ENCODE measurements at regions not wholly inside any gene's neighbourhood (a gene's known extent, or its start where the extent isn't known, plus 50 kb on each side); places are given as distances from the start of the nearest gene placed in this dataset.

GRCh38 chr4:23999714-24000469 is 110.0 kb upstream of the PPARGC1A start:
- intact Hi-C loops (cut with micrococcal nuclease) (no loop called here), dilution Hi-C loops (cut with MboI; ENCODE audit: extremely low pct_ligation_motif_present, low sequenced_read_pairs) (no loop called here)
- Histone ChIP-seq H3K36me3 (ENCODE audit: control insufficient read depth in 2 of 2, extremely low read depth in 1 of 2, insufficient read depth in 2 of 2, low read length in 2 of 2) (no peaks in the 10 kb centered on the region), H3K9ac (replicated peaks; ENCODE audit: extremely low read depth, insufficient read depth, low read length) (no peak overlapping the region), H4K20me1 (replicated peaks; ENCODE audit: control insufficient read depth, extremely low read depth, insufficient read depth, low read length) (no peaks in the 10 kb centered on the region), H3K27ac (ENCODE audit: insufficient read depth, low read depth, low read length) (no peak overlapping the region), H3K9me3 (replicated peaks; ENCODE audit: control insufficient read depth, insufficient read depth, low read length) (no peaks in the 10 kb centered on the region), H3K79me2 (ENCODE audit: control insufficient read depth, insufficient read depth, low read length) (no peaks in the 10 kb centered on the region), H3K9me1 (replicated peaks; ENCODE audit: control insufficient read depth, extremely low read depth, insufficient read depth, low read length) (no peaks in the 10 kb centered on the region), H3K27me3 (ENCODE audit: control insufficient read depth in 2 of 2, insufficient read depth in 2 of 2, low read length in 2 of 2) (no peaks in the 10 kb centered on the region), H3K4me2 (ENCODE audit: insufficient read depth, low read length) (no peak overlapping the region), H3K4me1 (ENCODE audit: control insufficient read depth, extremely low read depth, insufficient read depth, low read length) (no peaks in the 10 kb centered on the region), H3K4me3 (replicated peaks in 1 of 3; ENCODE audit: insufficient read depth in 1 of 3, low read depth in 1 of 3, low read length in 3 of 3) (no peak overlapping the region), H2AFZ (ENCODE audit: low read depth, low read length) (no peak overlapping the region)
- TF ChIP-seq POLR2AphosphoS5 (IDR thresholded peaks at IDR 0.05; ENCODE audit: insufficient read depth, low read depth, low read length) (no peak), EZH2 (IDR thresholded peaks at IDR 0.05; ENCODE audit: borderline replicate concordance, low read depth, low read length, severe bottlenecking) (no peak), JUN (IDR thresholded peaks at IDR 0.05; ENCODE audit: borderline replicate concordance, insufficient read depth, insufficient read length, low read depth) (no peak), MAX (IDR thresholded peaks at IDR 0.05; ENCODE audit: insufficient read depth, insufficient read length) (no peak), POLR2A (IDR thresholded peaks at IDR 0.05; ENCODE audit: low read depth, low read length) (no peak), CTCF (IDR thresholded peaks at IDR 0.05; ENCODE audit: extremely low read depth in 1 of 2, insufficient read depth in 1 of 2, low read depth in 1 of 2, low read length in 2 of 2) (no peak), GATA2 (IDR thresholded peaks at IDR 0.05; ENCODE audit: insufficient read depth, insufficient read length, low read depth, low read length) (no peak), MYC (IDR thresholded peaks at IDR 0.05; ENCODE audit: low read depth, low read length) (no peak), FOS (IDR thresholded peaks at IDR 0.05; ENCODE audit: borderline replicate concordance, insufficient read depth, low read length) (no peak)
- POLR2A ChIA-PET: no interaction called here
- DNase-seq (ENCODE audit: low read depth, low spot score) (no peak), FAIRE-seq (no peak)
- CTCF ChIA-PET: no interaction called here
- no TSS peak for BruUV-seq (replicated peaks)

All from endothelial cell of umbilical vein (primary cell).